H9 (cell line): ENCODE measurements at regions not wholly inside any gene's neighbourhood (a gene's known extent, or its start where the extent isn't known, plus 50 kb on each side); places are given as distances from the start of the nearest gene placed in this dataset.

ENCODE experiments used
- DNase-seq: peaks from one replicate; pipeline ENCODE4 v3.0.0-alpha.2; 2017
- H2AFZ ChIP-seq: one replicate; pipeline ENCODE4 v1.6.1; 2013; ENCODE audit warnings: mild to moderate bottlenecking, low read length, control low read depth, moderate library complexity
- H2AK5ac ChIP-seq: 2 replicates; pipeline ENCODE4 v1.6.1; 2013; ENCODE audit warnings: low read length, control low read depth, mixed read lengths; ENCODE audit not compliant: insufficient read length
- H2BK120ac ChIP-seq: one replicate; pipeline ENCODE4 v1.6.1; 2013; ENCODE audit warnings: low read depth, mild to moderate bottlenecking, low read length, control low read depth, inconsistent platforms; ENCODE audit not compliant: poor library complexity, severe bottlenecking
- H2BK12ac ChIP-seq: 2 replicates; pipeline ENCODE4 v1.6.1; 2013; ENCODE audit warnings: low read length, control low read depth, mixed read lengths, low read depth; ENCODE audit not compliant: insufficient read length
- H2BK15ac ChIP-seq: 2 replicates; pipeline ENCODE4 v1.6.1; 2013; ENCODE audit warnings: low read depth, low read length, control low read depth
- H2BK20ac ChIP-seq: one replicate; pipeline ENCODE4 v1.6.1; 2013; ENCODE audit warnings: low read depth, mild to moderate bottlenecking, low read length, control low read depth, inconsistent platforms; ENCODE audit not compliant: poor library complexity, severe bottlenecking
- H2BK5ac ChIP-seq: 2 replicates; pipeline ENCODE4 v1.6.1; 2013; ENCODE audit warnings: low read length, control low read depth, mixed read lengths; ENCODE audit not compliant: insufficient read length
- H3K14ac ChIP-seq: 2 replicates; pipeline ENCODE4 v1.6.1; 2013; ENCODE audit warnings: low read length, control low read depth; ENCODE audit not compliant: insufficient read depth
- H3K18ac ChIP-seq: 2 replicates; pipeline ENCODE4 v1.6.1; 2013; ENCODE audit warnings: low read depth, mild to moderate bottlenecking, mixed read lengths, low read length, control low read depth; ENCODE audit not compliant: insufficient read length
- H3K23ac ChIP-seq: 2 replicates; pipeline ENCODE4 v1.6.1; 2013; ENCODE audit warnings: low read length, control low read depth, mixed read lengths, low read depth; ENCODE audit not compliant: insufficient read length
- H3K23me2 ChIP-seq: 2 replicates; pipeline ENCODE4 v1.6.1; 2013; ENCODE audit warnings: low read depth, mild to moderate bottlenecking, mixed read lengths, low read length, control low read depth; ENCODE audit not compliant: insufficient read length, poor library complexity, severe bottlenecking
- H3K27ac ChIP-seq: 2 replicates; pipeline ENCODE4 v1.5.1; 2013; ENCODE audit warnings: low read length, control low read depth, mixed read lengths, low read depth; ENCODE audit not compliant: insufficient read length
- H3K27me3 ChIP-seq: 2 replicates; pipeline ENCODE4 v1.6.1; 2013; ENCODE audit warnings: low read length, control low read depth, inconsistent platforms; ENCODE audit not compliant: insufficient read depth
- H3K4ac ChIP-seq: 2 replicates; pipeline ENCODE4 v1.6.1; 2013; ENCODE audit warnings: low read depth, mild to moderate bottlenecking, control low read depth, inconsistent platforms, low read length, moderate library complexity
- H3K4me1 ChIP-seq: 2 replicates; pipeline ENCODE4 v1.6.1; 2013; ENCODE audit warnings: low read length, control low read depth, inconsistent platforms; ENCODE audit not compliant: insufficient read depth
- H3K4me2 ChIP-seq: 2 replicates; pipeline ENCODE4 v1.6.1; 2013; ENCODE audit warnings: low read length, control low read depth, mixed read lengths; ENCODE audit not compliant: insufficient read length, insufficient read depth
- H3K56ac ChIP-seq: 2 replicates; pipeline ENCODE4 v1.6.1; 2013; ENCODE audit warnings: low read depth, mild to moderate bottlenecking, mixed read lengths, low read length, control low read depth; ENCODE audit not compliant: insufficient read length
- H3K79me1 ChIP-seq: 2 replicates; pipeline ENCODE4 v1.6.1; 2013; ENCODE audit warnings: low read depth, mild to moderate bottlenecking, moderate library complexity, low read length, control low read depth, inconsistent platforms; ENCODE audit not compliant: insufficient read depth, poor library complexity, severe bottlenecking
- H3K79me2 ChIP-seq: 2 replicates; pipeline ENCODE4 v1.6.1; 2013; ENCODE audit warnings: low read length, control low read depth, inconsistent platforms; ENCODE audit not compliant: insufficient read depth
- H3K9ac ChIP-seq: 2 replicates; pipeline ENCODE4 v1.6.1; 2013; ENCODE audit warnings: low read length, control low read depth, mixed read lengths; ENCODE audit not compliant: insufficient read length; ENCODE audit errors: extremely low read depth
- H3K9me3 ChIP-seq: one replicate; pipeline ENCODE4 v1.6.1; 2013; ENCODE audit warnings: low read depth, low read length, inconsistent platforms; ENCODE audit not compliant: control insufficient read depth
- H3T11ph ChIP-seq: one replicate; pipeline ENCODE4 v1.6.1; 2013; ENCODE audit warnings: mild to moderate bottlenecking, low read length, control low read depth, inconsistent platforms
- H4K20me1 ChIP-seq: one replicate; pipeline ENCODE4 v1.6.1; 2013; ENCODE audit not compliant: control insufficient read depth, insufficient read length, insufficient read depth
- H4K5ac ChIP-seq: 2 replicates; pipeline ENCODE4 v1.6.1; 2013; ENCODE audit warnings: low read depth, mild to moderate bottlenecking, mixed read lengths, low read length, control low read depth; ENCODE audit not compliant: insufficient read length
- H4K8ac ChIP-seq: replicated peaks from 2 replicates; pipeline ENCODE4 v1.6.1; 2013; ENCODE audit warnings: low read length, control low read depth, mixed read lengths, low read depth; ENCODE audit not compliant: insufficient read length
- H4K91ac ChIP-seq: 2 replicates; pipeline ENCODE4 v1.6.1; 2013; ENCODE audit warnings: low read depth, mild to moderate bottlenecking, moderate library complexity, mixed read lengths, low read length, control low read depth; ENCODE audit not compliant: insufficient read length
- H3K27ac Mint-ChIP-seq, 3 experiments: 2 replicates in 2 of 3; 3 replicates in 1 of 3; pipeline ENCODE4 v1.8.0; 2020 to 2021; ENCODE audit warnings: mixed read lengths in 3 of 3, mild to moderate bottlenecking in 1 of 3, moderate library complexity in 1 of 3
- H3K27me3 Mint-ChIP-seq: 2 replicates; pipeline ENCODE4 v1.8.0; 2021; ENCODE audit warnings: low read depth, mild to moderate bottlenecking, moderate library complexity, mixed read lengths
- H3K36me3 Mint-ChIP-seq, 3 experiments: 2 replicates in 2 of 3; 3 replicates in 1 of 3; pipeline ENCODE4 v1.8.0; 2020 to 2021; ENCODE audit warnings: low read depth in 3 of 3, mixed read lengths in 3 of 3; ENCODE audit not compliant: insufficient read depth in 1 of 3
- H3K4me1 Mint-ChIP-seq, 2 experiments: 2 replicates each; pipeline ENCODE4 v1.8.0; 2020; ENCODE audit warnings: mixed read lengths in 2 of 2
- H3K4me3 Mint-ChIP-seq, 2 experiments: 2 replicates in 1 of 2; 3 replicates in 1 of 2; pipeline ENCODE4 v1.8.0; 2020 to 2021; ENCODE audit warnings: mild to moderate bottlenecking in 2 of 2, mixed read lengths in 2 of 2, moderate library complexity in 1 of 2
- H3K9me3 Mint-ChIP-seq, 2 experiments: 2 replicates in 1 of 2; 3 replicates in 1 of 2; pipeline ENCODE4 v1.8.0; 2020; ENCODE audit warnings: mild to moderate bottlenecking in 2 of 2, mixed read lengths in 2 of 2, moderate library complexity in 1 of 2
- CTCF ChIP-seq: fragments of 200-600 bp; sonication (generic); conservative IDR thresholded peaks from 3 replicates; pipeline ENCODE4 v1.8.0; 2021; ENCODE audit warnings: antibody characterized with exemption, mild to moderate bottlenecking
- WGBS: extraction: QIAGEN DNeasy Blood & Tissue Kit; methylation state at CpG from one replicate; pipeline ENCODE4 v1.1.7; 2013; ENCODE audit warnings: missing lambda C conversion rate, low lambda C conversion rate, mixed read lengths; ENCODE audit not compliant: insufficient read length; ENCODE audit errors: extremely low coverage; 5-methylcytosine and 5-hydroxymethylcytosine counted together

- no peaks in the 10 kb centered on the region for H3K4me1 ChIP-seq
- Mint-ChIP-seq H3K27me3 (peaks cover 4% of the 10 kb centered on the region; the same call in 1 of the 2 replicates), H3K27ac (no peak overlapping the region), H3K9me3 (no peaks in the 10 kb centered on the region), H3K36me3 (0 out of 7 replicates have a peak, but pooled peaks cover 0 to 2% (median 0%) of the 10 kb centered on the region in 3 experiments), H3K4me1 (peaks cover 5 to 12% of the 10 kb centered on the region in 2 experiments), H3K4me3 (no peak overlapping the region)
- H3K79me1 ChIP-seq, result no peaks in the 10 kb centered on the region
- no peak overlapping the region for H2AK5ac ChIP-seq
- TF ChIP-seq CTCF, result no peak
- H4K91ac ChIP-seq, result no peak overlapping the region
- no peaks in the 10 kb centered on the region for H3K27me3 ChIP-seq
- H3K23ac ChIP-seq, result no peak overlapping the region
- H2BK120ac ChIP-seq, result no peak overlapping the region
- H3K79me2 ChIP-seq, result no peaks in the 10 kb centered on the region
- no CpG with 5 or more reads among the region's 9 CpGs for WGBS
- no peak overlapping the region for H3K56ac ChIP-seq
- H3K9ac ChIP-seq, result no peak overlapping the region
- no peaks in the 10 kb centered on the region for H3K9me3 ChIP-seq
- H3K14ac ChIP-seq, result no peak overlapping the region; the same call in 1 of the 2 replicates
- H3K18ac ChIP-seq, result no peak overlapping the region
- H4K20me1 ChIP-seq, result peaks cover 2% of the 10 kb centered on the region
- no peak for DNase-seq
- no peak overlapping the region for H2BK12ac ChIP-seq
- H3K23me2 ChIP-seq, result no peaks in the 10 kb centered on the region
- H2AFZ ChIP-seq, result no peak overlapping the region
- H3K4ac ChIP-seq, result no peak overlapping the region
- H3K27ac ChIP-seq, result no peak overlapping the region
- no peak overlapping the region for H2BK20ac ChIP-seq
- H3T11ph ChIP-seq, result no peak overlapping the region
- no peak overlapping the region for H2BK15ac ChIP-seq
- no peak overlapping the region for H4K5ac ChIP-seq
- H2BK5ac ChIP-seq, result no peak overlapping the region
- H4K8ac ChIP-seq, result no peak overlapping the region
- no peak overlapping the region for H3K4me2 ChIP-seq
These were observed 177.9 kb upstream of the C2CD4B start for GRCh38 chr15:62342959-62343358.
